GM18951 (cell line): ENCODE measurements at regions not wholly inside any gene's neighbourhood (a gene's known extent, or its start where the extent isn't known, plus 50 kb on each side); places are given as distances from the start of the nearest gene placed in this dataset.
"Not testable (repeated sequence)": the region's sequence is repeated elsewhere in the genome, so short reads cannot be mapped to it uniquely, and the experiment has no call there.

ENCODE experiments used
- POLR2A ChIP-seq: IDR thresholded peaks from 4 replicates; pipeline ENCODE4 v1.6.1; 2011; ENCODE audit warnings: mild to moderate bottlenecking; ENCODE audit not compliant: insufficient read length, insufficient read depth; ENCODE audit errors: extremely low read depth
- in situ Hi-C: fragments of 300-500 bp; cut with MboI; formaldehyde crosslinking; loops from one replicate; pipeline ENCODE4 v1.12.0; 2022; ENCODE audit warnings: low sequenced_read_pairs, mixed read lengths, inconsistent platforms; ENCODE audit not compliant: unreplicated experiment

DNA sequence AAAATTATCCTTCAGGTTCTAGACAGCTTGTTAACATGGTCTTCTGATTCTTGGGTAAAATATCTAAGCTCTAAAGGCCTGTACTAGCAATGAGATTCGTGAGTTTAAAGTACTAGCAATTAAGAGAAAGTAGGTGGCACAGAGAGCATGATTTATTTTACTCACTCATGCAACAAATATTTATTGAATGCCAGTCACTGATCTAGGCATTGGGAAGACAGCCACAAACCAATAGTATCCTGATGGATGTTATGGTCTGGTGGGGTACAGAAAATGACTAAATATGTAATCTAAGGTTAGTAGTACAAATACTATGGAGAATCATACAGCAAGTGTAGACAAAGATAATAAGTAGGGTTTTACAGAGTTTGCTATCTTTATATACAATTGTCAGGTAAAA is 751.3 kb downstream of the ZNF385D start:
- in situ Hi-C loops = no loop called here
- no peak for TF ChIP-seq POLR2A

- in situ Hi-C loops = no loop called here
- TF ChIP-seq POLR2A = no peak
Observed at GRCh38 chr3:20997183-20997582, 753.8 kb downstream of the ZNF385D start.

GRCh38 chr3:20990896-20991295 is 760.1 kb downstream of the ZNF385D start:
- no peak for TF ChIP-seq POLR2A
- in situ Hi-C loops = no loop called here

DNA sequence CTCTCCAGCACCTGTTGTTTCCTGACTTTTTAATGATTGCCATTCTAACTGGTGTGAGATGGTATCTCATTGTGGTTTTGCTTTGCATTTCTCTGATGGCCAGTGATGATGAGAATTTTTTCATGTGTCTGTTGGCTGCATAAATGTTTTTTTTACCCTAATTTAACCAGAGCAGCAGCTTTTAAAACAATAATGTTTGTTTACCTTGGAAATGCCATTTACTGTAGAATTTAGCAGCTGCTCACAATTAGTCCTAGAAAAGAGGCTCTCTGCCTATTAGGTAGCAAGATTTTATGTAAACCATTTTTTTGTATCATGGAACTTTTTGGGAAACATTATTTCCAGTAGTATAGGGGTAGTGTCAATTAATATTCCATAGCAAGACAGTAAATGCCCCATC is 761.4 kb downstream of the ZNF385D start:
- in situ Hi-C loops = not testable (repeated sequence)

DNA sequence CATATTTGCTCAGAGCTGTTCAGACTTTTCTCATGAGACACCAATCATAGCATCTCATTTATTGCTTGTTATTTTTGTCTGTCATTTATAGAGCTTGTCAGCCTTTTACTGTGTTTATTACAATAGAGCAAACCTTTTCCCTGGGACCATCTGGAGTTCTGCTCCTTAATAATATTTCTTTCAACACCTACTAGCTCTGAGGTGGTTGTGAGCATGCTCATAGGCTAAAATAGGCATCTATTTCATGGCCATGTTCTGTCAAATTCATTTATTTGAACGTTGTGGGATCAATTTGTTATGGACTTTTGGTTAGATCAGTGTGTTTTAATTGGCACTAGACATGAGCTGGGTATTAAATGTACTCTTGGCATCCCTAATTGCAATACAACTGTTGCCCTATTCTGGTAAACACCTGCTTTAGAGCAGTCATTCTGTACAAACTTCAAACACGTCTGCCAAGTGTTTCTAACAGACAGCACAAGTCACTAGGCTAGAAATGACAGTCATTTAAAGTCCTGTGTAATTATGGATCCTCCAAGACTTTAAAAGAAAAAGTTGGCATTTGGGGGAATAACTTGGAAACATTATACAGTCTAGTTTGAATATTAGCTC is 766.3 kb downstream of the ZNF385D start:
- TF ChIP-seq POLR2A = no peak
- in situ Hi-C loops = no loop called here

- in situ Hi-C loops = no loop called here
- TF ChIP-seq POLR2A = no peak
Observed at GRCh38 chr3:20975188-20975651, 775.8 kb downstream of the ZNF385D start.

- in situ Hi-C loops = no loop called here
- no peak for TF ChIP-seq POLR2A
Observed at GRCh38 chr3:20974396-20974795, 776.6 kb downstream of the ZNF385D start.

GRCh38 chr3:20970807-20971206 is 780.2 kb downstream of the ZNF385D start:
- in situ Hi-C loops = not testable (repeated sequence)

DNA sequence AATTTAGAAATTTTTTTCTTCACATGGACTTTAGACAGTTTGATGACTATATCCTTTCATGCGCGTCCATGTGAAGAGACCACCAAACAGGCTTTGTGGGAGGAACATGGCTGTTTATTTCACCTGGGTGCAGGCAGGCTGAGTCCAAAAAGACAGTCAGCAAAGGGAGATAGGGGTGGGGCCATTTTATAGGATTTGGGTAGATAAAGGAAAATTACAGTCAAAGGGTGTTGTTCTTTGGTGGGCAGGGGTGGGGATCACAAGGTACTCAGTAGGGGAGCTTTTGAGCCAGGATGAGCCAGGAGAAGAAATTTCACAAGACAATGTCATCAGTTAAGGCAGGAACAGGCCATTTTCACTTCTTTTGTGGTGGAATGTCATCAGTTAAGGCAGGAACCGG is 781.5 kb upstream of the SGO1 start:
- in situ Hi-C loops = not testable (repeated sequence)

DNA sequence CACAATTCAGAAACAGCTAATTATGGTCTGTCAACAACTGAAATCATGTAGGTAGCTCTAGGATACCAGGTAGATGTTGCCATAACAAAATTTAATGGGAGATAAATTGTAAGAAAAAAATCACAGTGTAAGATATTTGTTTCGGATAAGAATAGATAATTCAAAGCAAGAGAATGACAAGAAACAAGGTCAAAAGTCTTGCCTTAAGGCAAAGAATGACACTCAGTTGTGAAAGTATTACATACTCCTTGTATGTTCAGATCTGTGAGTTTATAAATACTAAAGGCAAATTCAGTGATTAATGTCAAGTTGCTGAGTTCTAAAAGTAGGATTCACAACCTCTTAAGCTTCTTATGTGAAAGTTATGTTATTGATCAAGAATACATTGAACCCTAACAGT is 772.2 kb upstream of the SGO1 start:
- no peak for TF ChIP-seq POLR2A
- in situ Hi-C loops = no loop called here

DNA sequence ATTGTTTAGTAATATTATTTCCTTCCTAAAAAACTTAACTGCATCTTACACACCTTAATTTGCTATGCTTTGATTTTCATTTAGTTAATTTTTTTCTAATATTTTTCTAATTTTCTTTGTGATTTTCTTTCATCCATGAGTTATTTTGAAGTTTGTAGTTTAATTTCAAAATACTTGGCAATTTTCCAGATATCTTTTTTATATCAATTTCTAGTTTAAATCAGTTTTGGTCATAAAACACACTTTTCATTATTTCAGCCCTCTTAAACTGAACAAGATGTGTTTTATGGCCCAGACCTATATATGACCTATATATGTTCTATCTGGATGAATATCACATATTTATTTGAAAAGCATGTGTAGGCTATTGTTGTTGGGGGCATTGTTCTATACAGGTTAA is 759.9 kb upstream of the SGO1 start:
- TF ChIP-seq POLR2A = no peak
- in situ Hi-C loops = no loop called here

GRCh38 chr3:20935791-20936190 is 749.8 kb upstream of the SGO1 start:
- TF ChIP-seq POLR2A = no peak
- in situ Hi-C loops = no loop called here

DNA sequence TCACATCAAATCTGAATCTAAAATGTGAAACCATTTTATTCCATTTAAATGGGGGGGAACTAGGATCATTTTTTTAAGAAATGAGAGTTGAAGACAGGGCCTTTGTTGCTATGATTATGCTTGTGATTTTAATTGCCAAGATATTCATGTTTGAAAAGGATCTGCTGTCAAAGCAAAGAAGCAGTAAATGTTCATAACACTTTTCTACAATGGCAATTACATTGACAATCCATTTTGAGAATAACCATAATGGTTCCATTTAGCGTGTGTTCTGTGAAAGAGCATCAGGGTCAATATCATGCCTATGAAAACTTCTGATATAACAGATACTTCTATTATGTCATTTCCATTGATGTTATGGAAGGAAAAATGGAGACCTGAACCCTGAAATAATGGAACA is 745.8 kb upstream of the SGO1 start:
- in situ Hi-C loops = no loop called here
- no peak for TF ChIP-seq POLR2A

DNA sequence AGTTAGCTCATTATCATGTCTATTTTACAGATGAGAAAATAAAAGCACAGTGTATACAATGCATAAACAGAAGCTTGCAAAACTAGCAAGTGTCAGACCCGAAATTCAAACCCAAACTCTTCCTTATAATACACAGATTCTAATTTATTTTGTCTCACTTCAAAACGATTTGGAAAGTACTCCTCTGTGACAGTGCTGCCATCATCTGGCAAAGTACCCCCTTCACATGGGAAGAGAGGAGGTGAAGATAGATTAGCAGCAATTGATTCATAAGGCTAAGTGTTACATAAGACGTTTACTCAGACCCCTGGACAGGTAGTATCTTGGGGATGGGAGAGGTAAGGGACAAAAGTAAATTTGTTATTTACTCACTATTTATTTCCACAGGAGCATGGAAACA is 744.0 kb upstream of the SGO1 start:
- TF ChIP-seq POLR2A = no peak
- in situ Hi-C loops = no loop called here
